T follicular helper cell (primary cell): ENCODE measurements at regions not wholly inside any gene's neighbourhood (a gene's known extent, or its start where the extent isn't known, plus 50 kb on each side); places are given as distances from the start of the nearest gene placed in this dataset.
A peak's percentile ranks its signal among the peaks of the same experiment; 100 is the strongest.
"Not testable (repeated sequence)": the region's sequence is repeated elsewhere in the genome, so short reads cannot be mapped to it uniquely, and the experiment has no call there.

Source experiments
- DNase-seq: peaks from one replicate; pipeline ENCODE4 v3.0.0-alpha.2; 2020; ENCODE audit warnings: low read depth

- not testable (repeated sequence) for DNase-seq
These were observed 133.2 kb downstream of the ATXN3L start for GRCh38 chrX:13186643-13187042.

GRCh38 chrX:13180807-13181206, 136.4 kb upstream of the FAM9C start:
- DNase-seq, result no peak

DNA sequence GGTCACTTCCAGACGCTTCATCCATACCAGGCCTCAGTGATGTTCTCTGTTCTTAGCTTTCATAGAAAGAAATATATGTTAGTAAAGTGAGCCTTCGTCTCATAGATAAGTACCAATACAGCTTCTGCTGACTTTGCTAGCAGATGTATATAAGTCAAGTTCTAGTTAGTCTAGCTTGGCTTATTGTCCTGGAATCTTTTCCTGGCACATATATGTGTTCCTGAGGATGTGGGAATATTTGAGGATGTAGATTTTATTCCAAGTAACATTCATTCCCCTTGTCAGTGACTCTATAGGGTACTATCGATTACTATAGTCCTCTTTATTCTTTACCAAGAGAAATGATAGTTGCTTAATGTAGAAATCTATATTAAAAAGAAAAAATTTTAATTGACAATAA, 135.2 kb upstream of the FAM9C start:
- no peak for DNase-seq

- no peak for DNase-seq
These were observed 134.7 kb upstream of the FAM9C start for GRCh38 chrX:13179100-13179499.

DNA sequence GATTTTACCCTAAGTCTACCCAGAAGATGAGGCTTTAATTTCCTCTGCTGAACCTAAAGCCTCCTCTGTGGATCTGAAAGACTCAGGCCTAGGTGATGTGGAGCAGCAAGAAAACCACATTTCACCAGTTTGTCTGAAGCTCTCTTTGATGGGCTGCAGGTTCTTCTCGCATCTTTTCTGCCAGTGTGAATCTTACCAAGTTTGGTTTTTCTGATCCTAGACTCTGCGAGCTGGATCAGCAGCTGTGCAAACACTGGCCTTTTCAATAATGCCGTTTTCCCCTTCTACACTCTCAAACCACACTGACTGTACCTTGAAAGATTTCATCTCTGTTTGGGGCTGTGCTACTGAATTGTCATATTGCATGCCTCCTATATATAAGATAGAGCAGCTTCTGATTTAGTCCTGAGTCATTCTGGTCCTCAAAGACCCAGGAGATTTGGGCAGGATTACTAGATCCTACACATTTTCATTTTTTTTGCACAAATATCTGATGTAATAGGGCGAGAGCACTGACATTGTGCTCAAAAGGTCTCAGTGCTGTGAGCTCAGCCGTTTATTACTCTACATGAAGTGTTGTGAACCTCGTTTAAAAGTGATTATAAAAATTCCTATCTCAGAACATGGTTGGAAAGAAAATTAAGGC, 133.6 kb upstream of the FAM9C start:
- no peak for DNase-seq

- no peak for DNase-seq
These were observed 130.6 kb upstream of the FAM9C start for GRCh38 chrX:13175056-13175455.

DNA sequence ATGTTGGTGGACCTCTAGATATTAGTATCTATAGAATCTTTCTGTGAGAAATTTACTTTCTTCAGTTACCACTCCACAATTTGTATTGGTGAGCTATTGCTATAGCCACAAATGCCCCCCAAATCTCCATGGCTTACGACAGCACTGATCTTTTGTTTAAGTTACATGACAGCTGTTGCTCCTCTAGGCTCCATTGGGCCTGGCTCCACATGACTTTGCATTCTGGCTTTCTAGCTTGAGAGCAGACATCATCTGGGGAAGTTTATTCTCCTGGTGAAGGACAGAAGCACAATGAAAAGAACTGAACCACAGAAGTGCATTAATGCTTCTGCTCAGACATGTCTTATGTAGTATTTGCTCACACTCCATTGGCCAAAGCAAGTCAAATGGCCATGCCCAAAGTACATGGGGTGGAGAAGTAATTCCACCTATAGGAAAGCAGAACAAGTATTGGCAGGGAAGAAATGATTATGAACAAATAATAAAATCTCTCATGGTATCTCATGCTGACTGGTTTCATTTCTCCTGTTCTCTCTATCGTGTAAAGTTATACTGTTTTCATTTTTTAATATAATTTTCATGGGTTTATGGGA, 126.6 kb upstream of the FAM9C start:
- no peak for DNase-seq

GRCh38 chrX:13169684-13170083, 125.3 kb upstream of the FAM9C start:
- no peak for DNase-seq

- DNase-seq, result no peak
These were observed 123.8 kb upstream of the FAM9C start for GRCh38 chrX:13168269-13168668.

DNA sequence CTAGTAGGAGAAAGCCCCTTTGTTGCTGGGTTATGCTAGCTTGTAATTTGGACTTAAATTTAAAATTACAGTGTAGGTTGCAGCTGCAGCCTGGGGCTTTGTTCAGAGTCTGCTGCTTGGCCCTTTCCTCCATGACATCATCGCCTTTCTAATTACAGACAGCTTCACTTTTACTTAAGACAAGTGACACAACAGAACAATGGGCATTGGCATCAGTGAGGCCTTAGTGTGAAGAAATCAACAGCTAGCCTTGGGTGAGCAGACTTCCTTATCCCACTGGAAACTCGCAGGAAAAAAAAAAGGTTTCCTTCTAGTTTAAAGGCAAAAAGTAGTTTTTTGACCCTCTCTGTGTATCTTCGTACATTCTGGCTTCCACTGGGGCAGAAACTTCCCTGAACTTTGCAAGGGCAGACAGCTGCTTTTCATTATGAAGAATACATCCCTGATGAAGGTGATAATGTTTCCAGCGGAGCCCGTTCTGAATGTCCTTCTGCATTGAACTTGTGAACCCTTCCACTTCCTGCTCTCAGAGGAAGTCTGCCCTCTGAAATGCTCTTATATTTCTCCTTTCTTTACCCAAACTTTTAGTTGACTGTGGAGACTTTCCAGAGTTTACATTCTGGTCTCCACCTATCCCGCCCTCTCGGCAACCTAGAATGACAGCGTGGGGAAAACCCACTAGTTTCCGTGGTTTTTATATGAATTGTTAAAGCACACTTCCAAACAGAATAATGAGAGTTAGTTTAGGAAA, 123.2 kb upstream of the FAM9C start:
- DNase-seq, result no peak

DNA sequence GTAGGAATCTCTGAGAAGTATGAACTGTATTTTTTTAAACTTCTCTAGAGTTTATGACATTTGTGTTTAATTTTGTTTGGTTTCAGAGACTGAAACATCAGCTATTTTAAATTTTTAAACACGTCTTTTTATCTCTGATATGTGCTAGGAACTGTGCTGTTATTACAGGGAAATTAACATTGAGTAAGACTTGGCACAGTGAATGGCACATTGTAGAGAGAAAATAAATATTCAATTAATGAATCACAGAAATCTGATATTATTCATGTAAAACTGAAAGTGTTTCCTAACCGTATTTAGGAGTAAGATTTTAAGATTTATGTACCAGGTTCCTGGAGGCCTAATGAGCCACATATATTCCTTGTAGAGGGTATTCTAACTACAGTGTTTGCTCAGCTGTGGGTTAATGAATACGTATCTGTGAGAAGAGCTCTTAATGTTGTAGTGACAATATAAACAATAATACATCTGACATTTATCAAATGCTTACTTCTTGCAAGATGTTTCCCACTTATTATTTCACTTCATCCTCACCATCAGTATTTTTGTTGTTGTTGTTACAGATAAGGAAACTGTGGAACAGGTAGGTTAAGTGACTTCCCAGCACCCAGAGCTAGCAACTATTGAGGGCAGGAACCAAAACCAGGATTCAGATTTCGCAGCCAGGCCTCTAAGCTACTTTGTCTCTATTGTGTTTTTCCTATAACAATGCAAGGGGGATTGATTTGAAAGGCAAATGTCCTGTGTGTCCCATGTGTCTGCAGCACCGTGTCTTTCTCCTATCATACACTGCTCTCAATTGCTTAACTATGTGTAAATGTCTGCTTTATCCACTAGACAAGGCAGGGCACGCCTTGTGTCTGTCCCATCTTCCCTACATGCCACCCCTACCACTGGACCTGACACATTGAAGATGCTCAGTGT, 121.1 kb upstream of the FAM9C start:
- no peak for DNase-seq

GRCh38 chrX:13164611-13165010, 120.2 kb upstream of the FAM9C start:
- DNase-seq, result no peak

GRCh38 chrX:13162772-13163410, 118.5 kb upstream of the FAM9C start:
- no peak for DNase-seq

GRCh38 chrX:13159886-13160285, 115.5 kb upstream of the FAM9C start:
- DNase-seq, result no peak

DNA sequence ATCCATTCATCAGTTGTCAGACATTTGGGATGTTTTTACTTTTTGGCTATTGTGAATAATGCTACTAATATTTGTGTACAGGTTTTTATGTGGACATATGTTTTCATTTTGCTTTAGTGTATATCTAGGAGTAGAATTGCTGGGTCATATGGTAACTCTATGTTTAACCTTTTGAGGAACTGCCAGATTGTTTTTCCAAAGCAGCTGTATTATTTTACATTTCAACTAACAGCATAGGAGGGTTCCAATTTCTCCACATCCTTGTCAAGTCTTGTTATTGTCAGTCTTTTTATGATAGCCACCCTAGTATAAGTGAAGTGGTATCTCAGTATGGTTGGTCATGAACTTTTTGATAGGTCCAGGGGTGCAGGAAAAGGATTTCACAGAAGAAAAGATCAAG, 114.5 kb upstream of the FAM9C start:
- no peak for DNase-seq

GRCh38 chrX:13155550-13155949, 111.1 kb upstream of the FAM9C start:
- not testable (repeated sequence) for DNase-seq

DNA sequence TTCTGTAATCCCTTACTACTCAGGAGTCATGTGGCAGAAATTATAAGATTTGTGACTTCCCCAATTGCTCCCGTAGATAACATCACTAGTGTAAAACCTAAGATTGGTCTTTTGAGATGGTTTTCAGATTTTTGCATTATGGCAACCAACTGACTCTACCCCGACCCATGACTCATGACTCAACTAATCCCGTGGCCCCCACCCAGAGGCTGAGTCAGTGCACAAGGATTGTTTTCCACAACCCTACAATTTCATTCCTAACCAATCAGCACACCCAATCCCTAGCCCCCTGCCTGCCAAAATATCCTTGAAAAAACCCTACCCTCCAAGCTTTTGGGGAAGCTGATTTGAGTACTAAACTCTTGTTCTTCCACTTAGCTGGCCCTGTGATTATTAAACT, 109.4 kb upstream of the FAM9C start:
- no peak for DNase-seq

- no peak for DNase-seq
These were observed 108.2 kb upstream of the FAM9C start for GRCh38 chrX:13152518-13153185.

DNA sequence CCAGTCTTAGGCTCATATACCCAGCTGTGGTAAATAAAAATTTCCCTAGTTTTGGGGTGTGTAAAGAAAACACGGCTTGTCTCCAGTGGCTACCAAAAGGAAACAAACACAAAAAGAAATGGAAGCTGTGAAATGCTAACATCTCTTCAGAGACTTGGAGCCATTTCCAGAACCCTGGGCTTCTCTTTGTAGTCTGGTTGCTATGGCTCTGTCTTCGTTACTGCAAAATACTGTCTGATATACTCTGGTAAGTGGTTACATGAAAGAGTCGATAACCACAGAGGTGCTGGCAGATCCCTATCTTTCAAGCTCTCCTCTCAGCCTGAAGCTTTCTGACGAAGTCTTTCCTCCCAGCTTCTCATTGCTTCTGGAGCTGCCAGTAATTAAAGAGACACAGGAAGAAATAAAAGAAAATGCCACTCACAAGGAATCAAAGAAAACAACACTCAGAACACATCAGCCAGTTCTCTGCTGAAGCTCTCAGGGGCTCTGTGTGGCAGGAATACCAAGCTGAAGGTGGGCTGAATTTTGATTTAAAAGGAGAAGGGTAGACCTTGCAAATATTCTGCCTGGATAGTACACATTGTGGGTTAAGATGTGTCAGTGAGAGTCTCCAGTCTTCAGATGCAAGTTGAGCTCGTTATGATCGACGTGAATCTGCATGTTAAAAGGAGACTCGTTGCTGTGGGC, 107.6 kb upstream of the FAM9C start:
- DNase-seq, result peak; percentile 37

DNA sequence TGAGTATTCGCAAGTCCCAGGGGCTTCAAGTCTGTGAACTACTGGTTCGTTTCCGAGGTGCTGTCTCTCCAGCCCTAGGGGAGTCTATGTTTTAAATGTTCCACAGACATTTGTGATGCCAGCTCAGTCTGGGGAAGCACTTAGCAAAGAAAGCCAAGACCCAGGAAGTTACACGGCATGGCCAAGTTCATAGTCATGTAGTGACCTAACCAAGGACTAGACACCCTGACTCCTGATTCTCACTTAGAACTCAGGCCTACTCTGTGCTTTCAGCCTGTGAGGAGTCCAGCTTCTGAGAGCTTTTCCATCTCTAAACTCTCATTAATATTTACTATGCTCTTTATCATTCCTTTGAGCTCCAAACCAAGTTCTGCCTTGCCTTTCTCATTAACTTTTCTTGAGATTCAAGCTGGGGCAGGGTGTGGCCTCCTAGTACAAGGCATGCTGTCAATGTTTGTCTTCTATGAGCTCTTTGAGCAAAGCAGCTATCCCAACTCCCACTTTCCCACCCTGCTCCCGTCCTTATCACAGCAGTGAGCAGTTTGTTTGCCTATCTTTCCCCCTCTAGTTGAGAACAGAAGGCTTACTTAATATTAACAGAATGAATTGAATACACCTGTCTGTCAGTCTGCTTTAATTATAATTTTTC, 105.4 kb upstream of the FAM9C start:
- DNase-seq, result no peak
